Progenitor cell of endocrine pancreas (in vitro differentiated cells): ENCODE measurements at regions not wholly inside any gene's neighbourhood (a gene's known extent, or its start where the extent isn't known, plus 50 kb on each side); places are given as distances from the start of the nearest gene placed in this dataset.

Experiments
- DNase-seq: peaks from one replicate; pipeline ENCODE4 v3.0.0; 2021; ENCODE audit warnings: low spot score; ENCODE audit not compliant: unreplicated experiment
- H3K27ac Mint-ChIP-seq: 2 replicates; pipeline ENCODE4 v1.8.0; 2021; ENCODE audit warnings: mild to moderate bottlenecking, moderate library complexity, mixed read lengths
- H3K27me3 Mint-ChIP-seq: 2 replicates; pipeline ENCODE4 v1.8.0; 2021; ENCODE audit warnings: mixed read lengths
- H3K36me3 Mint-ChIP-seq: 2 replicates; pipeline ENCODE4 v1.8.0; 2022; ENCODE audit warnings: mixed read lengths; ENCODE audit not compliant: insufficient read depth
- H3K4me1 Mint-ChIP-seq: 2 replicates; pipeline ENCODE4 v1.8.0; 2021; ENCODE audit warnings: low read depth, mixed read lengths
- H3K4me3 Mint-ChIP-seq: 2 replicates; pipeline ENCODE4 v1.8.0; 2021; ENCODE audit warnings: low read depth, mild to moderate bottlenecking, moderate library complexity, mixed read lengths
- H3K9me3 Mint-ChIP-seq: 2 replicates; pipeline ENCODE4 v1.8.0; 2021; ENCODE audit warnings: low read depth, mixed read lengths
- CTCF ChIP-seq: fragments of 200-600 bp; sonication (generic); IDR thresholded peaks from one replicate; pipeline ENCODE4 v1.5.0; 2021; ENCODE audit warnings: antibody characterized with exemption, mild to moderate bottlenecking; ENCODE audit not compliant: unreplicated experiment

- H3K9me3 Mint-ChIP-seq = no peaks in the 10 kb centered on the region
Measured at GRCh38 chr7:12861070-12861469, 173.6 kb downstream of the ARL4A start.

GRCh38 chr7:12862146-12862545 lies 174.7 kb downstream of the ARL4A start:
- TF ChIP-seq CTCF = no peak
- H3K27ac Mint-ChIP-seq = no peak overlapping the region
- no peaks in the 10 kb centered on the region for H3K4me1 Mint-ChIP-seq
- DNase-seq = no peak
- no peak overlapping the region for H3K4me3 Mint-ChIP-seq
- H3K27me3 Mint-ChIP-seq = no peaks in the 10 kb centered on the region
- no peaks in the 10 kb centered on the region for H3K9me3 Mint-ChIP-seq
- H3K36me3 Mint-ChIP-seq = no peaks in the 10 kb centered on the region

More at GRCh38 chr7:12861070-12861469, 173.6 kb downstream of the ARL4A start:
- no peak for TF ChIP-seq CTCF
- Mint-ChIP-seq H3K27me3 (no peaks in the 10 kb centered on the region), H3K27ac (no peak overlapping the region), H3K4me1 (no peaks in the 10 kb centered on the region), H3K4me3 (no peak overlapping the region), H3K36me3 (no peaks in the 10 kb centered on the region)
- DNase-seq = no peak

- Mint-ChIP-seq H3K4me1 (no peaks in the 10 kb centered on the region), H3K9me3 (no peaks in the 10 kb centered on the region), H3K4me3 (no peak overlapping the region), H3K27ac (no peak overlapping the region), H3K36me3 (no peaks in the 10 kb centered on the region), H3K27me3 (no peaks in the 10 kb centered on the region)
- no peak for DNase-seq
- TF ChIP-seq CTCF = no peak
Measured at GRCh38 chr7:12864470-12865046, 177.1 kb downstream of the ARL4A start.

GRCh38 chr7:12865593-12865992 lies 178.2 kb downstream of the ARL4A start:
- Mint-ChIP-seq H3K27ac (no peak overlapping the region), H3K9me3 (no peaks in the 10 kb centered on the region), H3K36me3 (no peaks in the 10 kb centered on the region), H3K4me1 (no peaks in the 10 kb centered on the region), H3K27me3 (no peaks in the 10 kb centered on the region), H3K4me3 (no peak overlapping the region)
- DNase-seq = no peak
- no peak for TF ChIP-seq CTCF

GRCh38 chr7:12866207-12866606 lies 178.8 kb downstream of the ARL4A start:
- H3K27me3 Mint-ChIP-seq = no peaks in the 10 kb centered on the region
- H3K4me1 Mint-ChIP-seq = no peaks in the 10 kb centered on the region
- no peak for TF ChIP-seq CTCF
- no peaks in the 10 kb centered on the region for H3K9me3 Mint-ChIP-seq
- H3K4me3 Mint-ChIP-seq = no peak overlapping the region
- no peak for DNase-seq
- H3K27ac Mint-ChIP-seq = no peak overlapping the region
- H3K36me3 Mint-ChIP-seq = no peaks in the 10 kb centered on the region
